ENCODE measurements at regions not wholly inside any gene's neighbourhood (a gene's known extent, or its start where the extent isn't known, plus 50 kb on each side); places are given as distances from the start of the nearest gene placed in this dataset.
"Not testable (repeated sequence)": the region's sequence is repeated elsewhere in the genome, so short reads cannot be mapped to it uniquely, and the experiment has no call there.

DNA sequence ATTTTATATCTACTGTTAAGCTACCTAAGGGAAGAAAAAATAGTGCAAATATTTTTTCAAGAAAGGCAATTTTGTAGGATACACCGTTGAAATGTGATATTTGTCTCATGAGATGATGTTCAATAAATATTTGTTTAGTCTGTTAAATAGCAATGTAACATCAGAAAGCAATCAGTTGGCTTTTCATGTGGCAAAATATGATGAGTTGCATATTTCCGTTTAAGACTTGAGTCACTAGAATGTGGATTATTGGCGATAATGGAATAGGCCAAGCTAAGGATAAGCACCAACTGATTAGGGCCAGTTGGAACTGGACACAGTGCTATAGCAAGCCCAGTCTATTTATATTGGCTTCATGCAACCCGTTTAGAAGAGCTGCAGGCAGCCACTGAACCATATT is 250.4 kb upstream of the SLC16A7 start:
- no peak for DNase-seq

DNA sequence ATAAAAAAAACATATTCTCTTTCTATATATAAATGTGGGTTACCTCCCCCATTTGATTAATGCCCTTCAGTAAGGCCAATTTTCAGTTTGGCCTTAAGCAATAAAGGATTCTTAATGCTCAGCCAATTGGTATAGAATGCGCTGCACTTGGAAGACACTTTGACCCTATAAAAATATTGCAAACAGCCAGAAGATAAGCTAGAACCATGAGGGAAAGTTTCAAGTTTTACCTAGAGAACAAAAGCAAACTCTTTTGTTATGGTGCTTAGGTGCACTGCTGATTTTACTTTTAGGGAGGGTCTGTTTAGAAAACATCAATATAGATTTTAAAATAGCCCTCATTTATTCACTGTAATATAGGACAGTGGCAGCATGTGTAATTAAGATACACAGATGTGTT is 251.6 kb upstream of the SLC16A7 start:
- intact Hi-C loops (cut with DNase I, micrococcal nuclease), result no loop called here
- H3K36me3 ChIP-seq (ENCODE audit: low read depth), result no peaks in the 10 kb centered on the region
- DNase-seq (no peak), ATAC-seq (peak; percentile 71)
- peaks cover 4% of the 10 kb centered on the region for H3K4me1 ChIP-seq (ENCODE audit: low read depth)
- peaks cover 3% of the 10 kb centered on the region for H3K9me3 ChIP-seq
- H3K4me3 ChIP-seq, result no peak overlapping the region
- TF ChIP-seq, protein P1, sequence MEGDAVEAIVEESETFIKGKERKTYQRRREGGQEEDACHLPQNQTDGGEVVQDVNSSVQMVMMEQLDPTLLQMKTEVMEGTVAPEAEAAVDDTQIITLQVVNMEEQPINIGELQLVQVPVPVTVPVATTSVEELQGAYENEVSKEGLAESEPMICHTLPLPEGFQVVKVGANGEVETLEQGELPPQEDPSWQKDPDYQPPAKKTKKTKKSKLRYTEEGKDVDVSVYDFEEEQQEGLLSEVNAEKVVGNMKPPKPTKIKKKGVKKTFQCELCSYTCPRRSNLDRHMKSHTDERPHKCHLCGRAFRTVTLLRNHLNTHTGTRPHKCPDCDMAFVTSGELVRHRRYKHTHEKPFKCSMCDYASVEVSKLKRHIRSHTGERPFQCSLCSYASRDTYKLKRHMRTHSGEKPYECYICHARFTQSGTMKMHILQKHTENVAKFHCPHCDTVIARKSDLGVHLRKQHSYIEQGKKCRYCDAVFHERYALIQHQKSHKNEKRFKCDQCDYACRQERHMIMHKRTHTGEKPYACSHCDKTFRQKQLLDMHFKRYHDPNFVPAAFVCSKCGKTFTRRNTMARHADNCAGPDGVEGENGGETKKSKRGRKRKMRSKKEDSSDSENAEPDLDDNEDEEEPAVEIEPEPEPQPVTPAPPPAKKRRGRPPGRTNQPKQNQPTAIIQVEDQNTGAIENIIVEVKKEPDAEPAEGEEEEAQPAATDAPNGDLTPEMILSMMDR (IDR thresholded peaks at IDR 0.05), result no peak

More for the DNA sequence above, 250.4 kb upstream of the SLC16A7 start:
- intact Hi-C loops (cut with DNase I, micrococcal nuclease), result no loop called here
- Histone ChIP-seq H3K36me3 (ENCODE audit: low read depth) (no peaks in the 10 kb centered on the region), H3K9me3 (peaks cover 3% of the 10 kb centered on the region), H3K4me1 (ENCODE audit: low read depth) (peaks cover 4% of the 10 kb centered on the region), H3K4me3 (no peak overlapping the region)
- no peak for ATAC-seq
- TF ChIP-seq, protein P1 (IDR thresholded peaks at IDR 0.05), result no peak

DNA sequence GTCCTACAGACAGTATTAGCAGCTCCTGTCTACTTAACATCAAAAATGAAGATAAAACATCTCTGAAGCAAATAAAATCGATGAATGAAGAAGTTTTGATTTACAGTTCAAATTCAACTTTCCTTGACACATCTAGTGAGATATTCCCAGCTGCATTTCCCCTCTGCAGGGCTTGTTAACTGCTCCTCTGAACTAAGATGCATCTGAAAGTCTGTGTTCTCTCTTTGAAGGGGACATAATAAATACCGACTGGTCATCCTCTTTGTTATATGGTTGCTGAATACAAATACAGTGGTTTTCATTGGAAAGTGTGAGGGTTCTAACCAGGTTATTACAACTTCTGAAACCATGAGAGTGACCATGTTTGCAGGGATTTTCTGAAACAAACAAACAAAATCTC is 266.4 kb upstream of the SLC16A7 start:
- Histone ChIP-seq H3K4me3 (no peak overlapping the region), H3K36me3 (ENCODE audit: low read depth) (no peaks in the 10 kb centered on the region), H3K4me1 (ENCODE audit: low read depth) (no peaks in the 10 kb centered on the region), H3K9me3 (no peaks in the 10 kb centered on the region)
- no peak for DNase-seq
- TF ChIP-seq, protein P1 (IDR thresholded peaks at IDR 0.05), result no peak
- intact Hi-C loops (cut with DNase I, micrococcal nuclease), result no loop called here
- no peak for ATAC-seq

DNA sequence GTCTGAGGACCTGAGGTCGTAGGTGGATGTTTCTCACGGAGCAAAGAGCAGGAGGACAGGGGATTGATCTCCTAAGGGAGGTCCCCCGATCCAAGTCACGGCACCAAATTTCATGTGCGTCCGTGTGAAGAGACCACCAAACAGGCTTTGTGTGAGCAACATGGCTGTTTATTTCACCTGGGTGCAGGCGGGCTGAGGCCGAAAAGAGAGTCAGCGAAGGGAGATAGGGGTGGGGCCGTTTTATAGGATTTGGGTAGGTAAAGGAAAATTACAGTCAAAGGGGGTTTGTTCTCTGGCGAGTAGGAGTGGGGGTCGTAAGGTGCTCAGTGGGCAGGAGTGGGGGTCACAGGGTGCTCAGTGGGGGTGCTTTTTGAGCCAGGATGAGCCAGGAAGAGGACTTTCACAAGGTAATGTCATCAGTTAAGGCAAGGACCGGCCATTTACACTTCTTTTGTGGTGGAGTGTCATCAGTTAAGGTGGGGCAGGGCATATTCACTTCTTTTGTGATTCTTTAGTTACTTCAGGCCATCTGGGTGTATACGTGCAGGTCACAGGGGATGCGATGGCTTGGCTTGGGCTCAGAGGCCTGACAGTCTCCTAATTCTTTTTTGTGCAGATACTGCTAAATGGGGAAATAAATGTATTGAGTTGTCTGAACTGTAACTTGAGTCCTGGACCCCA is 267.3 kb upstream of the SLC16A7 start:
- H3K36me3 ChIP-seq (ENCODE audit: low read depth); H3K9me3 ChIP-seq; H3K4me3 ChIP-seq; H3K4me1 ChIP-seq (ENCODE audit: low read depth); ATAC-seq; intact Hi-C loops (cut with DNase I, micrococcal nuclease); DNase-seq: not testable (repeated sequence)

DNA sequence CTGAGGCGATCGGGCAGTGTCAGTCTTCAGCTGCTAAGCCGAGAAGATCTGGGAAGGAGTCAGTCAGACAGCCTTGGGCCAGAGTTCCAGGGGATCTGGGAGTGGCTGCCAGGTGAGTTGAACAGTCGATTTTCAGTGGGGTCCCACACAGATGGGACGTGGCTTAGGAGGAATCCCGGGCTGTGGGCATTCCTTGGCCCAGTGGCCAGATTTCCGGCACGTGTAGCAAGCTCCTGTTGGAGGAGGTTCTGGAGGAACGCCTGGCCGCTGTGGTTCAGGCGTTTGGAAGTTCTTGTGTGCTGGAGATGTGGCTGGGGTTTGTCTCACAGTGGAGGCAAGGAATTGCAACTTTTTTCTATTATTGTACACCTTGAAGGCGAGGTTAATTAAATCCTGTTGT is 269.4 kb upstream of the SLC16A7 start:
- ATAC-seq; H3K9me3 ChIP-seq; intact Hi-C loops (cut with DNase I, micrococcal nuclease): not testable (repeated sequence)

DNA sequence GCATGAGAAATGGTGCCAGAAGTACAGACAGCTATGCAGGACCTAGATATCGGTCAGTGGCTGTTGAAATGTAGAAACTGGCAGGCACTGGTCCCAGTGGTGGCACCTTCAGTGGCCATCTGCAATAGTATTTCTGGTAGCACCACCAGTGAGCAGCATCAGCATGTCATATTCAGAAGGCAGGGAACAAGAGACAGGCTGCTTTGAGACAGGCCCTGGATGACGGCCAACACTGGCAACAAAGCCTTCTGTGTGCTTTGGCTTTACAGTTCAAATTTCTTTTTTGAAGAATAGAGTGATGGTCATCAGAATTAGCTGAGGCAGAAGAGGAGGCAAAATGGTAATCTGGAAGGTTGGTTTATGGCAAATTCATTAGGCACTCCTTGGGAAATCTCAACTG is 273.4 kb upstream of the SLC16A7 start:
- DNase-seq, result no peak
- intact Hi-C loops (cut with DNase I, micrococcal nuclease), result no loop called here
- Histone ChIP-seq H3K4me3 (no peak overlapping the region), H3K4me1 (ENCODE audit: low read depth) (no peaks in the 10 kb centered on the region), H3K9me3 (no peaks in the 10 kb centered on the region), H3K36me3 (ENCODE audit: low read depth) (no peaks in the 10 kb centered on the region)
- ATAC-seq, result no peak
- TF ChIP-seq, protein P1 (IDR thresholded peaks at IDR 0.05), result no peak

More for the DNA sequence above, 269.4 kb upstream of the SLC16A7 start:
- not testable (repeated sequence) for DNase-seq; H3K4me3 ChIP-seq; H3K4me1 ChIP-seq (ENCODE audit: low read depth); H3K36me3 ChIP-seq (ENCODE audit: low read depth)

DNA sequence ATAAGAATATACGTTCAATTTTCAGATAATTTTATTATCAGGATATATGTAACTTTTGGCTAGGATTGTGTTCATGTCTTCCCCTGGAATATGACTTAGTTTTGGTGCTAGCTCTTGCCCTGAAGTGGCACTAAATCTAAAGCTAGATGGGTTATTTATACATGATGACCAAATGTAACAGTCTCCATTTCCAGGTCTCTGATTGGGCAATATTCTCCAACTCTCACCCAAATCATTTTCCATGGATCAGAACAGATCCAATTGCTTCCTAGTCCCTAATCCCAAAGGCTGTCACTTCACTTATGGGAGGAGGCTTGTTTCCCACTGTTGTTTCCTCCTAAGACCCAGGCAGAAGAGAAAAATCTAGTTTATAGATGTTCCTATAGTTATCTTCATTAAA is 274.6 kb upstream of the SLC16A7 start:
- DNase-seq, result no peak

More for the DNA sequence above, 274.6 kb upstream of the SLC16A7 start:
- Histone ChIP-seq H3K4me1 (ENCODE audit: low read depth) (no peaks in the 10 kb centered on the region), H3K4me3 (no peak overlapping the region), H3K9me3 (no peaks in the 10 kb centered on the region), H3K36me3 (ENCODE audit: low read depth) (no peaks in the 10 kb centered on the region)
- TF ChIP-seq, protein P1 (IDR thresholded peaks at IDR 0.05), result no peak
- ATAC-seq, result no peak
- intact Hi-C loops (cut with DNase I, micrococcal nuclease), result no loop called here
